Neural progenitor cell (in vitro differentiated cells): ENCODE measurements at regions not wholly inside any gene's neighbourhood (a gene's known extent, or its start where the extent isn't known, plus 50 kb on each side); places are given as distances from the start of the nearest gene placed in this dataset.

Source experiments
- DNase-seq: peaks from one replicate; pipeline ENCODE4 v3.0.0-alpha.2; 2016; ENCODE audit warnings: low spot score
- H2AFZ ChIP-seq: fragments of 200-600 bp; sonication (generic); replicated peaks from 2 replicates; pipeline ENCODE4 v1.6.1; 2016; ENCODE audit warnings: antibody characterized with exemption
- H3F3A ChIP-seq: fragments of 200-600 bp; sonication (generic); 2 replicates; pipeline ENCODE4 v1.6.1; 2016; ENCODE audit warnings: antibody characterized with exemption, low read depth
- H3K27ac ChIP-seq: fragments of 200-600 bp; sonication (generic); 2 replicates; pipeline ENCODE4 v1.5.1; 2016; ENCODE audit warnings: mild to moderate bottlenecking
- H3K27me3 ChIP-seq: fragments of 200-600 bp; sonication (generic); 2 replicates; pipeline ENCODE4 v1.6.1; 2016; ENCODE audit warnings: mild to moderate bottlenecking, moderate library complexity
- H3K36me3 ChIP-seq: fragments of 200-600 bp; sonication (generic); 2 replicates; pipeline ENCODE4 v1.5.1; 2016
- H3K4me1 ChIP-seq: fragments of 200-600 bp; sonication (generic); 2 replicates; pipeline ENCODE4 v1.6.1; 2016; ENCODE audit warnings: mixed run types
- H3K4me2 ChIP-seq: fragments of 200-600 bp; sonication (generic); 2 replicates; pipeline ENCODE4 v1.6.1; 2016
- H3K4me3 ChIP-seq: fragments of 200-600 bp; sonication (generic); 2 replicates; pipeline ENCODE4 v1.5.1; 2016
- H3K79me2 ChIP-seq: fragments of 200-600 bp; sonication (generic); 2 replicates; pipeline ENCODE4 v1.6.1; 2016; ENCODE audit warnings: low read depth
- H3K9ac ChIP-seq: fragments of 200-600 bp; sonication (generic); 2 replicates; pipeline ENCODE4 v1.6.1; 2016
- H3K9me3 ChIP-seq: fragments of 200-600 bp; sonication (generic); 2 replicates; pipeline ENCODE4 v1.5.1; 2016; ENCODE audit warnings: low read depth
- H4K20me1 ChIP-seq: fragments of 200-600 bp; sonication (generic); 2 replicates; pipeline ENCODE4 v1.6.1; 2016; ENCODE audit warnings: low read depth
- H3K27ac Mint-ChIP-seq: 3 replicates; pipeline ENCODE4 v1.8.0; 2021; ENCODE audit warnings: mixed read lengths
- H3K27me3 Mint-ChIP-seq: 2 replicates; pipeline ENCODE4 v1.8.0; 2022; ENCODE audit warnings: low read depth, mild to moderate bottlenecking, inconsistent platforms, moderate library complexity, mixed read lengths; ENCODE audit not compliant: insufficient read depth
- H3K36me3 Mint-ChIP-seq: 3 replicates; pipeline ENCODE4 v1.8.0; 2021; ENCODE audit warnings: mixed read lengths
- H3K4me1 Mint-ChIP-seq: 3 replicates; pipeline ENCODE4 v1.8.0; 2021; ENCODE audit warnings: mixed read lengths
- H3K4me3 Mint-ChIP-seq: 3 replicates; pipeline ENCODE4 v1.8.0; 2021; ENCODE audit warnings: mild to moderate bottlenecking, moderate library complexity, mixed read lengths
- H3K9me3 Mint-ChIP-seq: 3 replicates; pipeline ENCODE4 v1.8.0; 2020; ENCODE audit warnings: mixed read lengths
- CTCF ChIP-seq: fragments of 200-600 bp; sonication (generic); IDR thresholded peaks from 2 replicates; pipeline ENCODE4 v1.5.1; 2017; ENCODE audit warnings: antibody characterized with exemption, mild to moderate bottlenecking
- EZH2 ChIP-seq: fragments of 200-600 bp; sonication (generic); IDR thresholded peaks from 2 replicates; pipeline ENCODE4 v1.6.1; 2017; ENCODE audit warnings: antibody characterized with exemption, mild to moderate bottlenecking, moderate library complexity
- EZH2phosphoT487 ChIP-seq: fragments of 200-600 bp; sonication (generic); IDR thresholded peaks from 2 replicates; pipeline ENCODE4 v1.6.1; 2017; ENCODE audit warnings: antibody characterized with exemption

GRCh38 chr10:90328459-90328858 is 529.4 kb downstream of the HTR7 start:
- peak overlapping the region; percentile 11 for H3K27ac Mint-ChIP-seq
- no peak overlapping the region for H2AFZ ChIP-seq
- no peak overlapping the region for H3K27ac ChIP-seq
- H3K9me3 ChIP-seq, result no peaks in the 10 kb centered on the region
- H3K27me3 ChIP-seq, result no peaks in the 10 kb centered on the region
- H3K4me3 ChIP-seq, result no peak overlapping the region
- H3K9me3 Mint-ChIP-seq, result no peaks in the 10 kb centered on the region
- no peak for TF ChIP-seq EZH2
- TF ChIP-seq EZH2phosphoT487, result no peak
- no peak for TF ChIP-seq CTCF
- DNase-seq, result no peak
- H3K36me3 Mint-ChIP-seq, result no peaks in the 10 kb centered on the region
- peaks cover 18% of the 10 kb centered on the region for H3K4me1 Mint-ChIP-seq
- no peaks in the 10 kb centered on the region for H3K79me2 ChIP-seq
- no peak overlapping the region for H3K9ac ChIP-seq
- H3K27me3 Mint-ChIP-seq, result peaks cover 2% of the 10 kb centered on the region
- H3K36me3 ChIP-seq, result no peaks in the 10 kb centered on the region
- H4K20me1 ChIP-seq, result no peaks in the 10 kb centered on the region
- H3K4me1 ChIP-seq, result no peaks in the 10 kb centered on the region
- H3K4me2 ChIP-seq, result no peak overlapping the region
- no peaks in the 10 kb centered on the region for H3F3A ChIP-seq
- H3K4me3 Mint-ChIP-seq, result no peak overlapping the region

DNA sequence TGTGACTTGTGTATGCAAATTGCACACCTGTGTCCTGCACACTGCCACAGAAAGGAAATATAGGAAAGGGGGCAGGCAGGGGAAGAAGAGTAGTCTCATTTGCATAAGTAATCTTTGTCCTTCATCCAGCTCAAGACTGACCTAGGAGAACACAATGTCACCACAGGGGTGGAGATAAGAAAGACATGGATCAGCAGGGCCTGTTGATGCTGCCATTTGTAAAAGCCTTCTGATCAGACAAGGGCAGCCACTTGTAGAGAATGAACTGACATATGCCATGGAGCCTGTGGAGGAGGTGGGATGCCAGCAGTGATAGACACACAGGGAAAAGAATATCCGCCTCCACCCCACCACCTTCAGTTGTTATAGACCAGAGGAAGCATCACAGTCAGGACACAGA is 528.9 kb downstream of the HTR7 start:
- Mint-ChIP-seq H3K9me3 (no peaks in the 10 kb centered on the region), H3K27me3 (peaks cover 2% of the 10 kb centered on the region), H3K36me3 (no peaks in the 10 kb centered on the region), H3K27ac (peak overlapping the region; percentile 11), H3K4me3 (no peak overlapping the region), H3K4me1 (peaks cover 18% of the 10 kb centered on the region)
- Histone ChIP-seq H3K4me1 (no peaks in the 10 kb centered on the region), H3K4me2 (no peak overlapping the region), H3F3A (no peaks in the 10 kb centered on the region), H3K27ac (no peak overlapping the region), H3K9ac (no peak overlapping the region), H3K4me3 (no peak overlapping the region), H3K36me3 (no peaks in the 10 kb centered on the region), H4K20me1 (no peaks in the 10 kb centered on the region), H3K9me3 (no peaks in the 10 kb centered on the region), H2AFZ (no peak overlapping the region), H3K79me2 (no peaks in the 10 kb centered on the region), H3K27me3 (no peaks in the 10 kb centered on the region)
- DNase-seq, result peak; percentile 42
- TF ChIP-seq CTCF (no peak), EZH2phosphoT487 (no peak), EZH2 (no peak)

DNA sequence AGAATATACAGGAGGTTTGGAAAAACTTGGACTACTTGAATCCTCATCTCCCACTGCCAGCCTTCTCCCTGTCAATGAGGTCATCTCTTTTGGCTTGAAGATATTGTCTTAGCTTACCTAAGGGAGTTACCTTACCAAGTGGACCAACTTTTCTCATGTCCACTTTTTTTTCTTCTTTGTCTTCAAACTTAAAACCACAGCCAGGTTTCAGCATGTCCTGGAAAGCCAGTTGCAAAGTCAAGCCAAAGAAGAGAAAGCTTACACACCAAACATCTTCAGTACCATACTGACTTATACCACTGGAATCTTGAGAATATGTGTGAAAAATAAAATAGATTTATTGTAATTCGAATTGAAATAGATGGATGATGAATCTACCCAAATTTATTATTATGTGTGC is 520.5 kb downstream of the HTR7 start:
- Histone ChIP-seq H3K9me3 (no peaks in the 10 kb centered on the region), H4K20me1 (no peaks in the 10 kb centered on the region), H3K27me3 (no peaks in the 10 kb centered on the region), H3K4me1 (no peaks in the 10 kb centered on the region), H3K27ac (no peak overlapping the region), H3K36me3 (no peaks in the 10 kb centered on the region), H3K4me3 (no peak overlapping the region), H2AFZ (no peak overlapping the region), H3F3A (no peaks in the 10 kb centered on the region), H3K9ac (no peak overlapping the region), H3K4me2 (no peak overlapping the region), H3K79me2 (no peaks in the 10 kb centered on the region)
- no peak for DNase-seq
- Mint-ChIP-seq H3K9me3 (no peaks in the 10 kb centered on the region), H3K27me3 (no peaks in the 10 kb centered on the region), H3K4me3 (no peak overlapping the region), H3K27ac (no peak overlapping the region), H3K36me3 (no peaks in the 10 kb centered on the region), H3K4me1 (no peaks in the 10 kb centered on the region)
- TF ChIP-seq CTCF (no peak), EZH2phosphoT487 (no peak), EZH2 (no peak)

GRCh38 chr10:90342480-90342879 is 515.4 kb downstream of the HTR7 start:
- no peaks in the 10 kb centered on the region for H3F3A ChIP-seq
- no peak overlapping the region for H3K27ac ChIP-seq
- no peaks in the 10 kb centered on the region for H3K36me3 Mint-ChIP-seq
- no peaks in the 10 kb centered on the region for H3K27me3 Mint-ChIP-seq
- no peaks in the 10 kb centered on the region for H3K36me3 ChIP-seq
- no peak overlapping the region for H2AFZ ChIP-seq
- H3K9me3 ChIP-seq, result no peaks in the 10 kb centered on the region
- H3K4me3 Mint-ChIP-seq, result no peak overlapping the region
- no peak overlapping the region for H3K4me3 ChIP-seq
- no peak for TF ChIP-seq EZH2phosphoT487
- no peak for TF ChIP-seq CTCF
- TF ChIP-seq EZH2, result no peak
- H3K27ac Mint-ChIP-seq, result no peak overlapping the region
- no peak for DNase-seq
- H3K9ac ChIP-seq, result no peak overlapping the region
- H3K9me3 Mint-ChIP-seq, result no peaks in the 10 kb centered on the region
- no peaks in the 10 kb centered on the region for H3K4me1 ChIP-seq
- no peak overlapping the region for H3K4me2 ChIP-seq
- H3K79me2 ChIP-seq, result no peaks in the 10 kb centered on the region
- H3K4me1 Mint-ChIP-seq, result no peaks in the 10 kb centered on the region
- no peaks in the 10 kb centered on the region for H3K27me3 ChIP-seq
- H4K20me1 ChIP-seq, result no peaks in the 10 kb centered on the region
